B cell (primary cell): ENCODE measurements at regions not wholly inside any gene's neighbourhood (a gene's known extent, or its start where the extent isn't known, plus 50 kb on each side); places are given as distances from the start of the nearest gene placed in this dataset.

ENCODE experiments used
- EZH2 ChIP-seq: IDR thresholded peaks from 2 replicates; pipeline ENCODE4 v1.6.1; 2012; ENCODE audit warnings: borderline replicate concordance, low read depth, mild to moderate bottlenecking, moderate library complexity, low read length; ENCODE audit not compliant: insufficient read depth, poor library complexity, severe bottlenecking
- TF ChIP-seq, protein P1 (sequence below): fragments of 200-600 bp; IDR thresholded peaks from one replicate; pipeline ENCODE4 v1.8.0; 2022; ENCODE audit warnings: antibody characterized with exemption, mild to moderate bottlenecking

DNA sequence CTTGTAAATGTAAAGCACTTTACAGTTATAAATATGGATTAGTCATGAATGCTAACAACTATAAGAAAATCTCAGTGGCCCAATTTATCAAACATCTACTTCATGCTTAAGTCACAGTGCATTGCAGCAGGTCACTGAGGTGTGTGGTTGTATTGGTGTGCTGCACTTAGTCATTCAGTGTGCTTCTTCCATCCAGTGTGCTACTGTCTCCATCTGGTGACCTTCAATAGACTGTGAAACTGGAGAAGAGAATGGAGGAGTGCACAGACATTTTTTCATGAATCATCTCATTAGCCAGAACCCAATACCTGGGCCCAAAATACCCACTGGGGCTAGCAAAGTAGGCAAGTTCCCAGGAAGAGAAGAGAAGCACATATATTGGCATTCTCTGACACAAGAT is 199.6 kb downstream of the SHOX2 start:
- TF ChIP-seq, protein P1, sequence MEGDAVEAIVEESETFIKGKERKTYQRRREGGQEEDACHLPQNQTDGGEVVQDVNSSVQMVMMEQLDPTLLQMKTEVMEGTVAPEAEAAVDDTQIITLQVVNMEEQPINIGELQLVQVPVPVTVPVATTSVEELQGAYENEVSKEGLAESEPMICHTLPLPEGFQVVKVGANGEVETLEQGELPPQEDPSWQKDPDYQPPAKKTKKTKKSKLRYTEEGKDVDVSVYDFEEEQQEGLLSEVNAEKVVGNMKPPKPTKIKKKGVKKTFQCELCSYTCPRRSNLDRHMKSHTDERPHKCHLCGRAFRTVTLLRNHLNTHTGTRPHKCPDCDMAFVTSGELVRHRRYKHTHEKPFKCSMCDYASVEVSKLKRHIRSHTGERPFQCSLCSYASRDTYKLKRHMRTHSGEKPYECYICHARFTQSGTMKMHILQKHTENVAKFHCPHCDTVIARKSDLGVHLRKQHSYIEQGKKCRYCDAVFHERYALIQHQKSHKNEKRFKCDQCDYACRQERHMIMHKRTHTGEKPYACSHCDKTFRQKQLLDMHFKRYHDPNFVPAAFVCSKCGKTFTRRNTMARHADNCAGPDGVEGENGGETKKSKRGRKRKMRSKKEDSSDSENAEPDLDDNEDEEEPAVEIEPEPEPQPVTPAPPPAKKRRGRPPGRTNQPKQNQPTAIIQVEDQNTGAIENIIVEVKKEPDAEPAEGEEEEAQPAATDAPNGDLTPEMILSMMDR: no peak
- TF ChIP-seq EZH2: no peak
